DLD1 (cell line): ENCODE measurements at regions not wholly inside any gene's neighbourhood (a gene's known extent, or its start where the extent isn't known, plus 50 kb on each side); places are given as distances from the start of the nearest gene placed in this dataset.

Experiments used
- in situ Hi-C: cut with HindIII; loops from 2 replicates; pipeline ENCODE4 v1.10.0; 2017; ENCODE audit warnings: low sequenced_read_pairs

- in situ Hi-C loops: loop anchor here (25.0 kb wide), 1 partner anchor 505 kb away; no protein-coding TSS in a partner anchor
Observed at GRCh38 chr1:168631671-168632400, 55.4 kb downstream of the XCL1 start.

GRCh38 chr1:168634951-168635532 is 58.6 kb downstream of the XCL1 start:
- in situ Hi-C loops: loop anchor here (25.0 kb wide), 1 partner anchor 502 kb away; no protein-coding TSS in a partner anchor

DNA sequence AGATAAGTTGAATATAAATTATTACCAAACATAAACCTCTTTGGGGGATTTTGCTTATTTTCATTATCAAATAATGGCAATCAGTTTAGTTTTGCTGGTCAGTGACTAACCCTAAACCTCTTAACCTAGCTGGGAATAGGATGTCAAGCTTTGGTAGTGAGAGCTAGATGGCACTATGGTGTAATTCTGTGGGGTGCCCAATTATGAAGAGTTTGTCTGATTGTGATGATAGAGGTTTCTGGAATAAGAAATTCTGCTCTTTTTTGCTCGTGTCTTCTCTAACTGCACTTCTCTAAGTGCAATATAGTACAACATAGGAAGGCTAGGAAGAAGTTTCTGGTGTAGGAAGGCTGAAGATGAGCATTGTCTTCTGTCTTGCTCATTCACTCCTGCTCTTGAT is 59.8 kb downstream of the XCL1 start:
- in situ Hi-C loops: loop anchor here (25.0 kb wide), 1 partner anchor 501 kb away; no protein-coding TSS in a partner anchor

- in situ Hi-C loops: loop anchor here (25.0 kb wide), 1 partner anchor 501 kb away; no protein-coding TSS in a partner anchor
Observed at GRCh38 chr1:168636642-168637111, 60.3 kb downstream of the XCL1 start.

DNA sequence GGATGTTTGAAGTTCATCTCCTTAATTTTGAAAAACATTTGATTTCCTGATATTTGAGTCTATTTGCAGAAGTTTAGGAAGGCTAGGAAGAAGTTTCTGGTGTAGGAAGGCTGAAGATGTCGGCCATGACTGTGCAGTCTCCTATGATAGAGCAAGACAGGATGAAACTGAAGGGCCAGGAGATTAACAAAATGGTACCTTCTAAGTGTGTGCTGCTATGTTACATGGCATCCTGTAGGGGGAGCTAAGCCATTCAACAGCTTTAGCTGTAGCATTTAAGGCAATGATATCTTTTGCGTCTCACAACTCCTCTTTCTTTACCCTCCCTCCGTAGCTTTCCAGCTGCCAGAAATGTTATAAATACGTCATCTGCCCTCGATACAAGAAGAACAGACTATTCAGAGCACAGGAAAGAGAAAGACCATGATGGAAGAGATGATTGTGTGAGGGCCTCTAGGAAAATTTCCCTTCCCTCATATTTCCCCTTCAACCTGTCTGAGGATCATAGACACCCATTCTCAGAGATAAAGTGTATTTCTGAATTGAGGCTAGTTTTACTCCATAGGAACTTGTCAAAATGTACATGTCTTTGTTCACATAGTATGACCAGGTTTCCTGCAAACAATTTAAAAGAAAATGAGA is 61.1 kb downstream of the XCL1 start:
- in situ Hi-C loops: loop anchor here (25.0 kb wide), 1 partner anchor 500 kb away; no protein-coding TSS in a partner anchor

- in situ Hi-C loops: loop anchor here (25.0 kb wide), 1 partner anchor 498 kb away; no protein-coding TSS in a partner anchor
Observed at GRCh38 chr1:168638884-168639283, 62.5 kb downstream of the XCL1 start.

DNA sequence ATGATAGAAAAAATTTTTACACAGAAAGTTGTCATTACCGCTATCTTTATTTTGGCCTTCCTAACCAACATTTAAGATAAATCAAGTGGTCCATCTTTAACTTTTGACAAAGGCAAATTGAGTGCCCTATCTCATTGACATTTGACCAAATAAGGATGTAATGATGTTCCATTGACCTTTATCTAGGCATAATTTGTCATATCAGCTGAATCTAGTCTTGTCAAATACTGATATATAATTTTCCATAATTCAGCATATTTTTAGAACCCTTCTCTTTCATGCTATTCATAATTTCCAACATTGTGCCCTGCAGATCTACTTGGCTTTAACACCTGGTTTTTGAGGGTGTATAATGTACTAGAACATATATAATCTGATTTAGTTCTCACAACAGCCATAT is 63.8 kb downstream of the XCL1 start:
- in situ Hi-C loops: loop anchor here (25.0 kb wide), 1 partner anchor 497 kb away; no protein-coding TSS in a partner anchor

- in situ Hi-C loops: loop anchor here (25.0 kb wide), 1 partner anchor 496 kb away; no protein-coding TSS in a partner anchor
Observed at GRCh38 chr1:168640836-168641235, 64.4 kb downstream of the XCL1 start.

- in situ Hi-C loops: loop anchor here (25.0 kb wide), 1 partner anchor 494 kb away; no protein-coding TSS in a partner anchor
Observed at GRCh38 chr1:168643152-168643551, 66.7 kb downstream of the XCL1 start.
